ENCODE measurements at regions not wholly inside any gene's neighbourhood (a gene's known extent, or its start where the extent isn't known, plus 50 kb on each side); places are given as distances from the start of the nearest gene placed in this dataset.

- no peak for FAIRE-seq
- no peaks in the 10 kb centered on the region for H4K20me1 ChIP-seq (replicated peaks; ENCODE audit: control insufficient read depth, extremely low read depth, insufficient read depth, low read length)
- H3K4me1 ChIP-seq (ENCODE audit: control insufficient read depth, extremely low read depth, insufficient read depth, low read length): no peaks in the 10 kb centered on the region
- TF ChIP-seq FOS (IDR thresholded peaks at IDR 0.05; ENCODE audit: borderline replicate concordance, insufficient read depth, low read length): no peak
- no peak for TF ChIP-seq EZH2 (IDR thresholded peaks at IDR 0.05; ENCODE audit: borderline replicate concordance, low read depth, low read length, severe bottlenecking)
- no peak for TF ChIP-seq MYC (IDR thresholded peaks at IDR 0.05; ENCODE audit: low read depth, low read length)
- TF ChIP-seq POLR2A (IDR thresholded peaks at IDR 0.05; ENCODE audit: low read depth, low read length): no peak
- TF ChIP-seq MAX (IDR thresholded peaks at IDR 0.05; ENCODE audit: insufficient read depth, insufficient read length): no peak
- no peak for TF ChIP-seq POLR2AphosphoS5 (IDR thresholded peaks at IDR 0.05; ENCODE audit: insufficient read depth, low read depth, low read length)
- TF ChIP-seq JUN (IDR thresholded peaks at IDR 0.05; ENCODE audit: borderline replicate concordance, insufficient read depth, insufficient read length, low read depth): no peak
- no peak for TF ChIP-seq CTCF (IDR thresholded peaks at IDR 0.05; ENCODE audit: extremely low read depth in 1 of 2, insufficient read depth in 1 of 2, low read depth in 1 of 2, low read length in 2 of 2)
- POLR2A ChIA-PET: no interaction called here
- no peaks in the 10 kb centered on the region for H3K9me3 ChIP-seq (replicated peaks; ENCODE audit: control insufficient read depth, insufficient read depth, low read length)
- no peak overlapping the region for H3K9ac ChIP-seq (replicated peaks; ENCODE audit: extremely low read depth, insufficient read depth, low read length)
- no peaks in the 10 kb centered on the region for H3K36me3 ChIP-seq (ENCODE audit: control insufficient read depth in 2 of 2, extremely low read depth in 1 of 2, insufficient read depth in 2 of 2, low read length in 2 of 2)
- H3K27ac ChIP-seq (ENCODE audit: insufficient read depth, low read depth, low read length): no peak overlapping the region
- CTCF ChIA-PET: no interaction called here
- no TSS peak for BruUV-seq (replicated peaks)
- no peaks in the 10 kb centered on the region for H3K79me2 ChIP-seq (ENCODE audit: control insufficient read depth, insufficient read depth, low read length)
- H3K4me3 ChIP-seq (replicated peaks in 1 of 3; ENCODE audit: insufficient read depth in 1 of 3, low read depth in 1 of 3, low read length in 3 of 3): no peak overlapping the region
- H2AFZ ChIP-seq (ENCODE audit: low read depth, low read length): no peak overlapping the region
- no peaks in the 10 kb centered on the region for H3K9me1 ChIP-seq (replicated peaks; ENCODE audit: control insufficient read depth, extremely low read depth, insufficient read depth, low read length)
- H3K27me3 ChIP-seq (ENCODE audit: control insufficient read depth in 2 of 2, insufficient read depth in 2 of 2, low read length in 2 of 2): no peaks in the 10 kb centered on the region
- intact Hi-C loops (cut with micrococcal nuclease) (no loop called here), dilution Hi-C loops (cut with MboI; ENCODE audit: extremely low pct_ligation_motif_present, low sequenced_read_pairs) (no loop called here)
- no peak overlapping the region for H3K4me2 ChIP-seq (ENCODE audit: insufficient read depth, low read length)
- no peak for DNase-seq (ENCODE audit: low read depth, low spot score)
Observed at GRCh38 chr13:107961849-107962608, 253.3 kb downstream of the LIG4 start.
